Stimulated activated CD8-positive, alpha-beta memory T cell treated with anti-CD3 and anti-CD28 coated beads, Interleukin-7, amount 100 ng/mL, for 1 hour (primary cell): ENCODE measurements at regions not wholly inside any gene's neighbourhood (a gene's known extent, or its start where the extent isn't known, plus 50 kb on each side); places are given as distances from the start of the nearest gene placed in this dataset.

Source experiments
- DNase-seq, 2 donors: peaks; one replicate each; pipeline ENCODE4 v3.0.0-alpha.2; 2020; ENCODE audit warnings: low read depth in 2 of 2

DNA sequence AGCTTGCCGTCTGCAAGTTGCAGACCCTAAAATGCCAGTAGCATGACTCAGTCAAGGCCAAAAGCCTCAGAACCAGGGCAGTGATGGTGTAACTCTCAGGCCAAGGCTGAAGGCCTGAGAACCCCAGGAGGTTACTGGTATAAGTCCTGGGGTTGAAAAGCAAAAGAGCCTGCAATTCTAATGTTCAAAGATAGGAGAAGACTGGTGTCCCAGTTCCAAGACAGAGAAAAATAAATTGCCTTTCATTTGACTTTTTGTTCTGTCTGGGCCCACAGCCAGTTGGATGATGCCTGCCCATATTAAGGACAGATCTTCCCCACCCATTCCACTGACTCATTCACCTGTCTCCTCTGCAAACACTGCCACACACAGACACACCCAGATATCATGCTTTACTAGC, 673.2 kb downstream of the CDH18 start:
- no peak for DNase-seq

GRCh38 chr5:19319252-19319651, 668.7 kb downstream of the CDH18 start:
- no peak for DNase-seq

- DNase-seq, result no peak
Measured at GRCh38 chr5:19322716-19323485, 665.1 kb downstream of the CDH18 start.

- DNase-seq, result no peak
Measured at GRCh38 chr5:19334278-19334677, 653.7 kb downstream of the CDH18 start.

GRCh38 chr5:19342942-19343341, 645.1 kb downstream of the CDH18 start:
- DNase-seq, result no peak

GRCh38 chr5:19352120-19352519, 635.9 kb downstream of the CDH18 start:
- DNase-seq, result no peak

GRCh38 chr5:19369048-19369447, 619.0 kb downstream of the CDH18 start:
- no peak for DNase-seq

GRCh38 chr5:19369561-19369960, 618.4 kb downstream of the CDH18 start:
- no peak for DNase-seq

GRCh38 chr5:19370655-19371386, 617.2 kb downstream of the CDH18 start:
- no peak for DNase-seq

DNA sequence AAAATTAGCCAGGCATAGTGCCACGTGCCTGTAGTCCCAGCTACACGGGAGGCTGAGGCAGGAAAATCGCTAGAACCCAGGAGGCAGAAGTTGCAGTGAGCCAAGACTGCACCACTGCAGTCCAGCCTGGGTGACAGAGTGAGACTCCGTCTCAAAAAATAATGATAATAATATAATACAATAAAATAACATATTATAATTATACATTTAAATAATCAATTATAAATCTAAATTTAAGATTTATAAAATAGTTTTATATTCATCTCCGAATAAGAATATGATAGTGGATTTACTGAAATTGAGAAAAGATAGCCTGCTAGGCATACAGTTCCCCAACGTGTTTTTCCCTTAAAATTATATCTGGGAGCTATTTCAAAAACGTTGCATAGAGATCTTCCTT, 599.6 kb downstream of the CDH18 start:
- no peak for DNase-seq

DNA sequence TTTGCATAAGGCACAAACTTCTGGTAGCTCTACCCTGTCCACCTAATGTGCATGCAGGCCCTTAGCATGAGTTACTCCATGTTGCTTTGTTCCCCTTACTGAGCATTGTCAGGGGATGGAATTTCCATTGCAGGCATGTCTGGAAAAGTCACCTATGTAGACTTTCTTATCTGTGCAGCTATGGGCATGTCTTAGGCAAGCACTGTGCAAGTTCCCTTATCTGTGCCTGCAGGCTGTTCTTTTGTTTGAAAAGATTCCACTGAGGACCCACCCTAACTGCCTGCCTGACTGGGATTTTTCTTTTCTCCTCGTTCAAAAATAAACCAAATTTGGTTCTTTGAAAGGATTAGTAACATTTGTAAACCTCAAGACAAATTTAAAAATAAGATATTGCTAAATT, 587.0 kb downstream of the CDH18 start:
- DNase-seq, result no peak

DNA sequence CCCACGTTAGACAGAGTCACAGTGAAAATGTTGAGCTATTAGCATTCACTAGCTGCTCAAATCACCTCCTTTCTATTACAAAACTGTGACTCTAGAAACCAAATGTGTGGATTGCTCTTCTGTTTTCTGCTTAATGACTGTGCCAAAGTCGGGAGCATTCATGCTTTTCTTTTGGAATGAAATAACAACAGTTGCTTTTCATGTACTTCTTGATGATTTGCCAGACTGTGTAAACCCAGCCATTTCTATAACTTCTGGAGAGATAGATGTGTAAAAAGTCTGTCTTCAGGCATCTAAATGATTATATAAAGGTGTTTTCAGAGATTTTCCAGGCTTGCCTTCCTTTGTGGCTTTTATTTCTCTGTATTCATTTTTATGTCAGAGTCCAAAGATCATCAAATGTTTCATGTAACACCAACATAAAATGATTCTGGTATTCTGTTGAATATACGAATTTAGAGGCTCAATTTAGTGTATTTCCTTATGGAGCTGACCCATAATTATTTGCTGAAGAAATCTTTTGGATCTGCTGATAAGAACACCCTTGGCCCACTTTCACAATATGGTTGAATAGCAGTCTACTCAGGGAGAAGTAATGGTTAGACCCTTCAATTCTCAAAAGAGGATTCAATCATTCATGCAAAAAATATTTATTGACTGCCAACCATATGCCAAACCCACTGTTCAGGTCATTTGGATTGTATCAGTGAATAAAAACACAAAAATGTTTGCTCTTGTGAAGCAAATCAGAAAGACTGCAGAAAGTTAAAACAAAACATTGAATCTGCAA, 581.2 kb downstream of the CDH18 start:
- DNase-seq, result no peak

DNA sequence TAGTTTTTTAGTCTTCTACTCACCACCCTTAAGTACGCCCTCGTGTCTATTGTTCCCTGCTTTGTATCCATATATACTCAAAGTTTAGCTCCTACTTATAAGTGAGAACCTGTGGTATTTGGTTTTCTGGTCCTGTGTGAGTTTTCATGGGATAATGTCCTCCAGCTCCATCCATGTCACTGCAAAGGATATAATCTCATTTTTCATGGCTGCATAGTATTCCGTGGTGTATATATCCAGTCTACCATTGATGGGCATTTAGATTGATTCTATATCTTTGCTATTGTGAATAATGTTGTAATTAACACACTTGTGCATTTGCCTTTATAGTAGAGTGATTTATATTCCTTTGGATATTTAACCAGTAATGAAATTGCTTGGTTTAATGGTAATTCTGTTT, 579.9 kb downstream of the CDH18 start:
- no peak for DNase-seq

GRCh38 chr5:19411936-19412335, 576.1 kb downstream of the CDH18 start:
- DNase-seq, result no peak
